ENCODE measurements at regions not wholly inside any gene's neighbourhood (a gene's known extent, or its start where the extent isn't known, plus 50 kb on each side); places are given as distances from the start of the nearest gene placed in this dataset.

DNA sequence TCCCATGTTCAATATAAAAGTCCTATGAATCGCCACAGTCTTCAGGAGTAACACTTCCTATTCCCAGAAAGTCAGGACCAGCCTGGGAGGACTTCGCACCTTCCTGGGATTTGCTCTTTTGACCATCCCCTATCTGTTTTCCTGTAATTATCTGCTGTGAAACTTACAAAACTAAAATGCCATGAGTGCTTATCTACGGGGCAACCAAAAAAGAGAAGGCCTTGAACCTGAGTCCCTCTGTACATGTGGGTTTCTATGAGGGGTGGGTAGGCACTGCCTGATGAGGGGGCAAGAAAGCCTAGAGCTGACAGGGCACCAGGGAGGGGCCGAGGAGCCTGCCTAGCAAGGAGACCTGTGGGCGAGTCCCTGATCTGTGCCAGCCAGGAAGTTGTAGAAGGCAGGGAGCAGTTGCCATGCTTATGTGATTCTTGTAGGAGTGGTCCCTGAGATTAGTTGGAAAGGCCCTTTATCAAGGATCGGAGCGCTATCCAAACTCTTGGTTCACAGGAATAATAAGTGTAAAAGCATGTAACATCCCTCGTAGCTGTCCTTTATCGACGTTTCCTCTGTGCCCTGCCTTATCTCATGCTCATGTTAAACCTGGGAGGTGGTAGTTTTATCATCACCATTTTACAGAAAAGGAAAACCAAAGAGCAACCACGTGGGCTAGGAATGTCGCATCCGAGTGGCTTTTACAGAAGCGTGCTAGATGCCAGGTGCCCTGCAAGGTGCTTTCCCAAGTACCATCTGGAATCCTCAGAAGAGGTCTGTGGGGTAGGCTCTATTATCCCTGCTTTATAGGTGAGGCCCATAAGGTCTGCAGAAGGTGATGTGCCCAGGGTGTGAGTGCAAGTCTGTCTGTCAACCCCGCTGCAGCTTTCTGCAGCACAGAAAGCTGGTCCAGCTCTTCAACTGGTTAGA lies 111.8 kb downstream of the B3GNT2 start:
- no peaks in the 10 kb centered on the region for H3K9me3 ChIP-seq
- peaks cover 0 to 3% of the 10 kb centered on the region in 2 donors for H3K4me1 ChIP-seq
- TF ChIP-seq, protein P1, sequence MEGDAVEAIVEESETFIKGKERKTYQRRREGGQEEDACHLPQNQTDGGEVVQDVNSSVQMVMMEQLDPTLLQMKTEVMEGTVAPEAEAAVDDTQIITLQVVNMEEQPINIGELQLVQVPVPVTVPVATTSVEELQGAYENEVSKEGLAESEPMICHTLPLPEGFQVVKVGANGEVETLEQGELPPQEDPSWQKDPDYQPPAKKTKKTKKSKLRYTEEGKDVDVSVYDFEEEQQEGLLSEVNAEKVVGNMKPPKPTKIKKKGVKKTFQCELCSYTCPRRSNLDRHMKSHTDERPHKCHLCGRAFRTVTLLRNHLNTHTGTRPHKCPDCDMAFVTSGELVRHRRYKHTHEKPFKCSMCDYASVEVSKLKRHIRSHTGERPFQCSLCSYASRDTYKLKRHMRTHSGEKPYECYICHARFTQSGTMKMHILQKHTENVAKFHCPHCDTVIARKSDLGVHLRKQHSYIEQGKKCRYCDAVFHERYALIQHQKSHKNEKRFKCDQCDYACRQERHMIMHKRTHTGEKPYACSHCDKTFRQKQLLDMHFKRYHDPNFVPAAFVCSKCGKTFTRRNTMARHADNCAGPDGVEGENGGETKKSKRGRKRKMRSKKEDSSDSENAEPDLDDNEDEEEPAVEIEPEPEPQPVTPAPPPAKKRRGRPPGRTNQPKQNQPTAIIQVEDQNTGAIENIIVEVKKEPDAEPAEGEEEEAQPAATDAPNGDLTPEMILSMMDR (IDR thresholded peaks at IDR 0.05), result no peak
- no peak overlapping the region for H3K4me3 ChIP-seq
- no peaks in the 10 kb centered on the region for H3K36me3 ChIP-seq
- H3K27me3 ChIP-seq, result no peaks in the 10 kb centered on the region
- no peak for DNase-seq (ENCODE audit: low spot score in 2 of 2)
- intact Hi-C loops (cut with DNase I), result no loop called here
- H3K27ac ChIP-seq, result peak overlapping the region in 1 of 2 donors; percentile 19

DNA sequence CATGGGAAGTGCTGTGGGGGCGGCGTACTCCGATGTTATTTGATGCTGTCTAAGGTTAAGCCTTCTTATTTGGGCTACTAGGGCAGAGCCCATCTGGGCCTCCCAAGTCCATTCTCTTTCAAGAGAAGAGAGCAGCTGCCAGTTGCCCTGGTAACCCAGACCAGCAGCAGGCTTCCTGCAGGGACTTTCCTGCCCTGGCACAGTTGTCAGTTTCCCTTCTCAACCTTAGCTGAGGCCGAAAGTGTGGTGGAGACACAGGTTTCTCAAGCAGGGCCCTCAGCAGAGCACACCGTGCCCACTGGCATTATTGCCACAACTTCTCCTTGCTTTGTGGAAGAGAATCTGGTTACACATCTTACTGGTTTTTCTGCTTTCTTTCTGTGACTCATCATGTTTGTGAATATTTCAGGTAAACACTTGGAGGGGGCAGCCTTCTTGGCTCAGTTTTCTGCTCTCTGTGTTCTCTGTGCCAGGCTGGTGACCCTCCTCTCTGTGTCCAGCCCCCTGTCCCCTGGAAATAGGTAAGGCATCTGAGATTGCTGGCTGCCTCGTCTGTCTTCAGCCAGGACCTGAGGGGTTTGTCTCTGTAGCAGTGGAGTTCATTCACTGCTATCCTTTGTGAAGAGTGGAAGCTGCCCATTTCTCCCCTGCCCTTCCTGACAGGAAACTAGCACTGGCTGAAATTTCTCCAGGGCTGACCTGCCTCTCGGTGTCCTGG lies 111.0 kb downstream of the B3GNT2 start:
- peak overlapping the region in 1 of 2 donors; percentile 19 for H3K27ac ChIP-seq
- intact Hi-C loops (cut with DNase I), result no loop called here
- no peak overlapping the region for H3K4me3 ChIP-seq
- DNase-seq (ENCODE audit: low spot score in 2 of 2), result no peak
- no peaks in the 10 kb centered on the region for H3K27me3 ChIP-seq
- H3K4me1 ChIP-seq, result peaks cover 0 to 3% of the 10 kb centered on the region in 2 donors
- no peaks in the 10 kb centered on the region for H3K36me3 ChIP-seq
- no peaks in the 10 kb centered on the region for H3K9me3 ChIP-seq
- TF ChIP-seq, protein P1 (IDR thresholded peaks at IDR 0.05), result no peak

DNA sequence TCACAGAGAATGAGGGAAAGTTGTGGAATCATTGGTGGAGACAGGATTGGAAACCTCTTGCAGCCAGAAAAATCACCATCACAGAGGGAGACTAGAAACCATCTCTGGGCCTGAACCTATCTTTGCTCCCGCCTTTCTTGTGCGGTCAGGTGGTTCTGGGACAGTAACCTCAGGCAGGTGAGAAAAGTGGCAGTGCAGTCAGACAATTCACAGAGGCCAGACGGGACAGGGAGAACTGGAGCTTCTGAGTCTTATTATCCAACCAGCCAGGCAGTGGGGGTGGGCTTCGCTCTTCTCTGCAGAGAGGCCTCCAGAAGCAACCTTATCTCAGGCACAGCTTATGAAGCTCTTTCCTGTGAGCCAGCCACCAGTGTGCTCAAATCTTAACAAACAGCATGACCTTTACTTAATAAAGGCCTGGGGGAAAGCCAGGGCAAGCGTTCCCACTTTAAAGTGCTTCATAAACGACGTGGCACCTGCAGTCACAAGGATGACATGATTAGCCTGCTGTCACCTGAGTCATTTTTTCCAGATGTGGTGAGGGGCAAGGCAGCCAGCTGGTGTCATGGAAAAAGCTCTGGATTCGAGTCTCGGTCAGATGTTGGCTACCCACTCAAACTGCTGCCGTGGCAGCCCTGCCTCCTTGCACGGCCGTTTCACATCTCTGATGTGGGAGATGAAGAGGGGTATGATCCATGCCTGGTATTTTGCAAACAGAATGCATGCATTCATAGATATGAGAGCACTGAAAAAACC lies 109.7 kb downstream of the B3GNT2 start:
- Histone ChIP-seq H3K4me1 (peaks cover 0 to 3% of the 10 kb centered on the region in 2 donors), H3K36me3 (no peaks in the 10 kb centered on the region), H3K27ac (no peak overlapping the region), H3K4me3 (no peak overlapping the region), H3K9me3 (no peaks in the 10 kb centered on the region), H3K27me3 (no peaks in the 10 kb centered on the region)
- DNase-seq (ENCODE audit: low spot score in 2 of 2), result no peak
- TF ChIP-seq, protein P1 (IDR thresholded peaks at IDR 0.05), result no peak
- intact Hi-C loops (cut with DNase I), result no loop called here

DNA sequence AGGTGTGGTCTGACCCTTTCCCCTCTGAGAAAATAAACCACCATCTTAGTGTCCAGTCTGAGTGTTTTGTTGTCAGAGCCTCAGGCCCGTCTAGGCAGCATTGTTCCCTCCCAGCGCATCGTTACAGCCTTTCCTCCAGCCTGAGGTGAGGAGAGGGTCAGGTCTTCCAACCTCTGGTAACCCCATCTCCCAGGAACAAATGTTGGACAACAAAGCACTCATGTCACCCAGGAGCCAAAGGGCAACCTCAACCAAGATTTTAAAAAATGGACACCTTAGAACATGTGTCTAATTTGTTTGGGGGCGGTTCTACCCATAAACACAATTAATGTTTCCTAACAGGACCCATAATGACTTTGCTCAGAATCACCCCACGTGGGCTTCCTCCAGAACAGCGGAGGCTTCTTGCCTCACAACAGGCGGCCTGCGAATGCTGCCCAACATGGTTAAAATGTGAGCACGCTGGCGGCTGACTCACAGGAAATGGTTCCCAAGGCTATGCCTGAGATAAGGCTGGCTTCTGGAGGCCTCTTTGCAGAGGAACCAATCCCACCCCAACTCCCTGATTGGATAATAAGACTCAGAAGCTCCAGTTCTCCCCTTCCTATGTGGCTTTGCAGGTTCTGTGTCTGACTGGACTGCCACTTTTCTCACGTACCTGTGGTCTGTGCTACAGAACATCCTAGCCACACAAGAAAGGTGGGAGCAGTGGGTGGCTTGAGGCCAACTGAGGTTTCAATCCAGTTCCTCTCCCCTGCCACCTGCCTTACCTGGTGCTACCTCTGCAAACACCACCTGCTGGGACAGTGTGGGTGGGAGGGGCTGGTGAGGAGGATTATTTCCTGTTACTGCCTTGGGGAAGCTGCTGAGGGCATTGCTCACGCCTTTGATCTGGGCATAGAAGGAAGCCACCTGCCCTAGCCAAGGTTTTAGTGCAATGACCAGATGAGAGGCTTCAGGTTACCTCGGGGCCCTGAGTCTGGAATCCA lies 108.8 kb downstream of the B3GNT2 start:
- H3K4me3 ChIP-seq, result no peak overlapping the region
- peak; percentile 41 to 83 for DNase-seq (ENCODE audit: low spot score in 2 of 2)
- H3K27me3 ChIP-seq, result no peaks in the 10 kb centered on the region
- no peaks in the 10 kb centered on the region for H3K9me3 ChIP-seq
- intact Hi-C loops (cut with DNase I), result no loop called here
- peak overlapping the region; percentile 45 to 55 for H3K27ac ChIP-seq
- peaks cover 0 to 3% of the 10 kb centered on the region in 2 donors for H3K4me1 ChIP-seq
- no peaks in the 10 kb centered on the region for H3K36me3 ChIP-seq
- TF ChIP-seq, protein P1 (IDR thresholded peaks at IDR 0.05), result no peak
